ENCODE measurements at regions not wholly inside any gene's neighbourhood (a gene's known extent, or its start where the extent isn't known, plus 50 kb on each side); places are given as distances from the start of the nearest gene placed in this dataset.
"Not testable (repeated sequence)": the region's sequence is repeated elsewhere in the genome, so short reads cannot be mapped to it uniquely, and the experiment has no call there.

DNA sequence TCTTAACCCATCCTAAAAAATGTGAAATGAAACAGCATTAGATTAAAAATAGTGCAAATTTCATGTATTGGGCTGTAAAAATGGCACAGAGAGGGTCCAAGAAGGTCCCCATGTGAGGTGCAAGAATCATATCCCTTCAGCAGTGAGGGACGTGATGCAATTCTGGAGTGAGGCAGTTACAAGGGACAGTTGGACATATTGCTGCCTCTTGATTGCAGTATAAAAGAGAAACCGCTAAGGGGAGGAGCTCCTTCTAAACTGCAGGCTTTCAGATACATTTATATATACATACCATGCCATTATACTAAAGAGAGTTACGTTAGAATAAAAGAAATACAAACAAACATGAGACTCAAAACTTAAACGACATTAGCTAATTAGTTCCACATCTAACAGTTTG, 304.2 kb upstream of the CTNNB1 start:
- TF ChIP-seq, protein P1, sequence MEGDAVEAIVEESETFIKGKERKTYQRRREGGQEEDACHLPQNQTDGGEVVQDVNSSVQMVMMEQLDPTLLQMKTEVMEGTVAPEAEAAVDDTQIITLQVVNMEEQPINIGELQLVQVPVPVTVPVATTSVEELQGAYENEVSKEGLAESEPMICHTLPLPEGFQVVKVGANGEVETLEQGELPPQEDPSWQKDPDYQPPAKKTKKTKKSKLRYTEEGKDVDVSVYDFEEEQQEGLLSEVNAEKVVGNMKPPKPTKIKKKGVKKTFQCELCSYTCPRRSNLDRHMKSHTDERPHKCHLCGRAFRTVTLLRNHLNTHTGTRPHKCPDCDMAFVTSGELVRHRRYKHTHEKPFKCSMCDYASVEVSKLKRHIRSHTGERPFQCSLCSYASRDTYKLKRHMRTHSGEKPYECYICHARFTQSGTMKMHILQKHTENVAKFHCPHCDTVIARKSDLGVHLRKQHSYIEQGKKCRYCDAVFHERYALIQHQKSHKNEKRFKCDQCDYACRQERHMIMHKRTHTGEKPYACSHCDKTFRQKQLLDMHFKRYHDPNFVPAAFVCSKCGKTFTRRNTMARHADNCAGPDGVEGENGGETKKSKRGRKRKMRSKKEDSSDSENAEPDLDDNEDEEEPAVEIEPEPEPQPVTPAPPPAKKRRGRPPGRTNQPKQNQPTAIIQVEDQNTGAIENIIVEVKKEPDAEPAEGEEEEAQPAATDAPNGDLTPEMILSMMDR (IDR thresholded peaks at IDR 0.05; ENCODE audit: unreplicated experiment in 3 of 3) = no peak
- peaks cover 4% of the 10 kb centered on the region for H3K27me3 Mint-ChIP-seq (ENCODE audit: low read depth)
- no peaks in the 10 kb centered on the region for H3K9me3 Mint-ChIP-seq
- no peaks in the 10 kb centered on the region for H3K36me3 Mint-ChIP-seq (ENCODE audit: low read depth)
- no peak overlapping the region for H3K4me3 Mint-ChIP-seq
- H3K27ac Mint-ChIP-seq = no peak overlapping the region
- H3K4me1 Mint-ChIP-seq = peaks cover 15% of the 10 kb centered on the region

DNA sequence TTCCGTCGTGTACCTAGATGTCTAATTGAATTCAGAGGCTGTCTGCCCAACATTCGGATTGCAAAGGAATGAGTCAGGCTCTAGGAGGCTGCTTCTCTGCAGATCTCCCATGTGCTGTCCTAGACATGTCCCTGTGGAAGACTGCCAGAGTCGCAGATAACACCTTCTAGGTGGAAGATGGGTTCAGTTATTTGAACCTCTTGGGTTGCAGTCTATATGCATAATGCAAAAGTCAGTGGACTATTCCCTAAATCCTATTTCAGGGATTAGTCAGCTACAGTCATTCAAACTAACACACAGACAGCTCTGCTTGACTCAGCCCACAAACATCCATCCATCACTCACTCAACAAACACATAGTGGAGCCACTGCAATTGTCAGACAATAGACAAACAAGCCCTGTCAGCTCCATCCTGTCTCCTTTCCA, 300.0 kb upstream of the CTNNB1 start:
- Mint-ChIP-seq H3K27me3 (ENCODE audit: low read depth) (no peaks in the 10 kb centered on the region), H3K36me3 (ENCODE audit: low read depth) (no peaks in the 10 kb centered on the region), H3K27ac (no peak overlapping the region), H3K4me1 (peaks cover 5% of the 10 kb centered on the region), H3K9me3 (peaks cover 5% of the 10 kb centered on the region), H3K4me3 (no peak overlapping the region)
- TF ChIP-seq, protein P1 (IDR thresholded peaks at IDR 0.05; ENCODE audit: unreplicated experiment in 3 of 3) = no peak

DNA sequence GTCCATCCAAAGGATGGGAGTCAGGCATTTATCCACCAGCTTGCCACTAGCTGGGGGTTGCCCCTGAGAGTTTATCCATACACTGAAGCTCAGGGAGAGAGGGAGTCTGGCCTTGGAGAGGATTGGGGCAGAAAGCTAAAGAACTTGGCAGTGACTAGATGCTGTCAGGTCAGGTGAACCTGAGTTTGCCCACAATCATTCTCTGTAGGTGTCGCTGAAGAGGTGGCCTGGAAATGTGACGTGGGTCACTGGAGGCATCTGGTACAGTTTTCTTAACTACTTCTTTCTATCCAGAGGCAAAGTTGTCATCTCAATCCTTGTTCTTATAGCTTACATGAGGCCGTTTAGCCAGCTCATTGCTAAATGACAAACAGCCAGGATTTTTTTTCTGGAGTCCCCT, 298.0 kb upstream of the CTNNB1 start:
- peaks cover 10% of the 10 kb centered on the region for H3K9me3 Mint-ChIP-seq
- no peak overlapping the region for H3K27ac Mint-ChIP-seq
- H3K4me1 Mint-ChIP-seq = peaks cover 5% of the 10 kb centered on the region
- no peaks in the 10 kb centered on the region for H3K36me3 Mint-ChIP-seq (ENCODE audit: low read depth)
- no peak overlapping the region for H3K4me3 Mint-ChIP-seq
- TF ChIP-seq, protein P1 (IDR thresholded peaks at IDR 0.05; ENCODE audit: unreplicated experiment in 3 of 3) = no peak
- no peaks in the 10 kb centered on the region for H3K27me3 Mint-ChIP-seq (ENCODE audit: low read depth)

DNA sequence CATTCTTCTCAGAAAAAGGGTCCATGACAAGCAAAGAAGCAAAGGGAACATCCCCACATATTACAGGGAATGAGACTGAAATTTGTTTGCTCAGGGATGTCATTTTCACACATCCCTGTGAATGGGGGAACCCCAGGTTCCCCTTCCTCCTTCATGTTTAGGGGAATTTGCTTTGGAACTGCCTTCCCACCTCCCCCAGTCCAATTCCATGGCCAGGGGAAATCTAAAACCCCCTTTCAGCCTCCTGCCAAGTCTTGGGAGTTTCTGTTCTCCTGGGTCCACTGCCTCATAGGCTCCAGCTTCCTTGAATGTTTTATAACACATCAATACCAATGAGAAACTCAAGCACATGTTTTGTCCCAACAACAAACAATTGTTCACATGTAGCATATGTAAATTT, 297.5 kb upstream of the CTNNB1 start:
- Mint-ChIP-seq H3K4me3 (no peak overlapping the region), H3K9me3 (peaks cover 10% of the 10 kb centered on the region), H3K36me3 (ENCODE audit: low read depth) (no peaks in the 10 kb centered on the region), H3K4me1 (peaks cover 4% of the 10 kb centered on the region), H3K27ac (no peak overlapping the region), H3K27me3 (ENCODE audit: low read depth) (no peaks in the 10 kb centered on the region)
- TF ChIP-seq, protein P1 (IDR thresholded peaks at IDR 0.05; ENCODE audit: unreplicated experiment in 3 of 3) = no peak

DNA sequence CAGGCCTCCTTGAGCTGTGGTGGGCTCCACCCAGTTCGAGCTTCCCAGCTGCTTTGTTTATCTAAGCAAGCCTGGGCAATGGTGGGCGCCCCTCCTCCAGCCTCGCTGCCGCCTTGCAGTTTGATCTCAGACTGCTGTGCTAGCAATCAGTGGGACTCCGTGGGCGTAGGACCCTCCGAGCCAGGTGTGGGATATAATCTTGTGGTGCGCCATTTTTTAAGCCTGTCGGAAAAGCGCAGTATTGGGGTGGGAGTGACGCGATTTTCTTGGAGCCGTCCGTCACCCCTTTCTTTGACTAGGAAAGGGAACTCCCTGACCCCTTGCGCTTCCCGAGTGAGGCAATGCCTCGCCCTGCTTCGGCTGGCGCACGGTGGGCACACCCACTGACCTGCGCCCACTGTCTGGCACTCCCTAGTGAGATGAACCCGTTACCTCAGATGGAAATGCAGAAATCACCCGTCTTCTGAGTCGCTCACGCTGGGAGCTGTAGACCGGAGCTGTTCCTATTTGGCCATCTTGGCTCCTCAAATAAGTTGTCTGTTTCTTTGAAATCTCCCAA, 291.3 kb upstream of the CTNNB1 start:
- peak overlapping the region in 2 of 3 experiments; percentile 62 to 78 for H3K27ac Mint-ChIP-seq
- H3K4me3 Mint-ChIP-seq = peak overlapping the region; percentile 77 to 83 (median 80)
- H3K27me3 Mint-ChIP-seq (ENCODE audit: low read depth); H3K36me3 Mint-ChIP-seq (ENCODE audit: low read depth); H3K4me1 Mint-ChIP-seq; H3K9me3 Mint-ChIP-seq: not testable (repeated sequence)

DNA sequence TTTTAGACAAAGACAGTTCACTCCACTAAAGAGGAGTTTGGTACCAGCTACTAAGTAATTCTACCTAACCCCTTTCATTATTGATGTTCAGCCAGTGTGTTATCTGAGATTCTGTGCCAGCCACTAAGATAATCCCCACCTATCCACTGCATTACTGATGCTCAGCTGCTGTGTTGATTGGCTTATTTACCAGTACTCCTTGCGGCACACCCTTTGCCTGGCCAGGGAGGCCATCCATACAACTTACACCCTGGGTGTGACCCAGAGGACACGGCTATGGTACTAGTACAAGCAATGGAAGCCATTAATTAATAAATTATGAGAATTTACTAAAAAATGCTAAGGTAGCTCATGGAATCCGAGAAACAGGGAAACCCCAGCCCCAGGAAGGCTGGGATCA, 290.7 kb upstream of the CTNNB1 start:
- Mint-ChIP-seq H3K9me3 (peaks cover 5% of the 10 kb centered on the region), H3K27me3 (ENCODE audit: low read depth) (no peaks in the 10 kb centered on the region), H3K36me3 (ENCODE audit: low read depth) (no peaks in the 10 kb centered on the region), H3K4me1 (peaks cover 8% of the 10 kb centered on the region), H3K27ac (no peak overlapping the region), H3K4me3 (peak overlapping the region; percentile 34 to 83 (median 44))
- TF ChIP-seq, protein P1 (IDR thresholded peaks at IDR 0.05; ENCODE audit: unreplicated experiment in 3 of 3) = no peak
